PC-3 (cell line): ENCODE measurements at regions not wholly inside any gene's neighbourhood (a gene's known extent, or its start where the extent isn't known, plus 50 kb on each side); places are given as distances from the start of the nearest gene placed in this dataset.

Experiments
- ATAC-seq: fragments of 200-7000 bp; cut with Tn5 transposase; 2 replicates; pipeline ENCODE4 v1.9.1; 2020; ENCODE audit warnings: mild to moderate bottlenecking, moderate library complexity
- BruUV-seq: library from RNA; stranded (reverse); fragments of 400-500 nt; replicated peaks from 2 replicates; lab custom pipeline; 2021; lab: Mats Ljungman, UMichigan
- CTCF ChIA-PET: fragments of 300-600 bp; sonication (Branson Sonifier 250); formaldehyde crosslinking; loops from one replicate; lab custom pipeline; 2022; ENCODE audit warnings: antibody characterized with exemption; lab: Charles Lee
- POLR2A ChIA-PET: fragments of 300-600 bp; sonication (Branson Sonifier 250); formaldehyde crosslinking; loops from one replicate; lab custom pipeline; 2022; ENCODE audit warnings: antibody characterized with exemption; ENCODE audit not compliant: unreplicated experiment; lab: Charles Lee
- DNase-seq: peaks from one replicate; pipeline ENCODE4 v3.0.0-alpha.2; 2015
- H2AFZ ChIP-seq: fragments of 300-600 bp; sonication (generic); 2 replicates; pipeline ENCODE4 v1.6.0; 2016; ENCODE audit warnings: antibody characterized with exemption, low read length
- H3F3A ChIP-seq: fragments of 300-600 bp; sonication (generic); one replicate; pipeline ENCODE4 v1.6.0; 2017; ENCODE audit warnings: antibody characterized with exemption, low read length, control low read depth, mild to moderate bottlenecking; ENCODE audit not compliant: unreplicated experiment
- H3K27ac ChIP-seq: fragments of 300-600 bp; sonication (generic); 2 replicates; pipeline ENCODE4 v1.5.1; 2016; ENCODE audit warnings: mild to moderate bottlenecking, low read length
- H3K27me3 ChIP-seq: fragments of 300-600 bp; sonication (generic); 2 replicates; pipeline ENCODE4 v1.6.1; 2016; ENCODE audit warnings: low read length, mixed read lengths
- H3K36me3 ChIP-seq: fragments of 300-600 bp; sonication (generic); 2 replicates; pipeline ENCODE4 v1.6.1; 2016; ENCODE audit warnings: low read depth, mixed run types, low read length, mixed read lengths
- H3K4me1 ChIP-seq: fragments of 300-600 bp; sonication (generic); 2 replicates; pipeline ENCODE4 v1.5.1; 2016; ENCODE audit warnings: low read length; ENCODE audit not compliant: insufficient read depth
- H3K4me2 ChIP-seq: fragments of 300-600 bp; sonication (generic); 2 replicates; pipeline ENCODE4 v1.6.0; 2016; ENCODE audit warnings: low read length
- H3K4me3 ChIP-seq: fragments of 300-600 bp; sonication (generic); 2 replicates; pipeline ENCODE4 v1.5.1; 2016; ENCODE audit warnings: mild to moderate bottlenecking, low read length, mixed read lengths
- H3K79me2 ChIP-seq: fragments of 300-600 bp; sonication (generic); 2 replicates; pipeline ENCODE4 v1.6.1; 2017; ENCODE audit warnings: low read length, mixed read lengths
- H3K9ac ChIP-seq: fragments of 300-600 bp; sonication (generic); 2 replicates; pipeline ENCODE4 v1.6.0; 2016; ENCODE audit warnings: mild to moderate bottlenecking, low read length
- H3K9me2 ChIP-seq: fragments of 300-600 bp; sonication (generic); replicated peaks from 2 replicates; pipeline ENCODE4 v1.6.1; 2016; ENCODE audit warnings: mixed run types, low read length, mixed read lengths
- H3K9me3 ChIP-seq: fragments of 300-600 bp; sonication (generic); 2 replicates; pipeline ENCODE4 v1.6.1; 2016; ENCODE audit warnings: low read length, mixed read lengths
- H4K20me1 ChIP-seq: fragments of 300-600 bp; sonication (generic); 2 replicates; pipeline ENCODE4 v1.6.1; 2016; ENCODE audit warnings: low read length, mixed read lengths
- CTCF ChIP-seq: fragments of 300-600 bp; sonication (generic); conservative IDR thresholded peaks from 2 replicates; pipeline ENCODE4 v1.5.1; 2017; ENCODE audit warnings: antibody characterized with exemption, low read depth, mild to moderate bottlenecking, low read length
- EZH2 ChIP-seq: fragments of 300-600 bp; sonication (generic); IDR thresholded peaks from one replicate; pipeline ENCODE4 v1.6.1; 2017; ENCODE audit warnings: antibody characterized with exemption, mild to moderate bottlenecking, low read length; ENCODE audit not compliant: unreplicated experiment
- EZH2phosphoT487 ChIP-seq: fragments of 300-600 bp; sonication (generic); IDR thresholded peaks from 2 replicates; pipeline ENCODE4 v1.6.1; 2018; ENCODE audit warnings: mild to moderate bottlenecking, antibody characterized with exemption, low read length, borderline replicate concordance
- intact Hi-C: fragments of 100-400 bp; cut with micrococcal nuclease; formaldehyde crosslinking; loops from 2 replicates; pipeline ENCODE4 v1.9.0; 2023

DNA sequence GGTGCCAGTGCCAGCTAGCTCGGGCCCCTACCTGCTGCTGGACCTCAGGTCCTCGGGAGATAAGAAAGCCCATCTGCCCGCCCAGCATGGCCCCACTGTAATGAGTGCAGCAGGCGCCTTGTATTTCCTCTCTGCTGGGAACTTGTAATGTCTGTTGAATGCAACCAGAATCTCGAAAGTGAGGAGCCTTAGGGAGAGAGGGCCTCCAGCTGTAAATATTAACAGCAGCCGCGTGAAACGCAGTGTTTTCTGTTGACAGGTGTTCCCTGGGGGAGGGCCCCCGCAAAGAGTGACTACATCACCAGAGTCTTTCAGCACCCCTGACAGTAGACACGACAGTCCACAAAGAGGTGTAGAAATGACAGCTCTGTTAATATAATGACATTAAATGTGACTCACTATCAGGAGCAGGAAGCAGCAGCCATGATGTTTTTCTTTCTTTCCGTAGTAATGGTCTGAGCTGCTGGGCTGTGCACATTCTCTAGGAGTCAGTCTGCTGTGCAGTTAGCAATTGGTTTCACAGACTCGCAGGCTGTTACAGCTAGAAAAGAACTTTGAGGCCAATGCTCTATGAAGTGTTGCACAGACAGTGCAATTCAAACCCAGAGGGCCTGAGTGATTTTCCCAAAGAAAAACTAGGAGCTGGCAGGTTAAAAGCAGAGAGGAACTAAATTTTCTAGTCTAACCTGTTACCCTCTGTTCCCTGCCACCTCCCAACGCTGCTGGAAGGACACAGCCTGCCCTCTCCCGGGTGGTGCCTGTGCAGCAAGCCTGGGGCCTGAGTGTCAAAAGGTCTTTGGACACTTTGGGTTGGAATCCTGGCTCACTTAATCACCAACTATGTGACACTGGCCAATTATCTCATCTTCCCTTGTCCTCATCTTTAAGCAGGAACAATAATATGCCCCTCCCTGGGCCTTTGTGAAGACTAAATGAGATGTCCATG lies 58.6 kb upstream of the WASF3 start:
- ATAC-seq (peak; percentile 53), DNase-seq (peak; percentile 28)
- intact Hi-C loops: loop anchor here (5.0 kb wide), 2 partner anchors 122 to 198 kb away; no protein-coding TSS in a partner anchor
- Histone ChIP-seq H3K9me2 (no peaks in the 10 kb centered on the region), H3K4me3 (no peak overlapping the region), H3K9ac (no peak overlapping the region), H3K27ac (no peak overlapping the region), H3K4me2 (0 out of 2 replicates have a peak overlapping the region, but pooled peaks have one; percentile 37), H3K79me2 (no peaks in the 10 kb centered on the region), H3K36me3 (no peaks in the 10 kb centered on the region), H3K9me3 (no peaks in the 10 kb centered on the region), H4K20me1 (no peaks in the 10 kb centered on the region), H3K27me3 (no peaks in the 10 kb centered on the region; the same call in 1 of the 2 replicates), H3K4me1 (no peaks in the 10 kb centered on the region), H2AFZ (peak overlapping the region; percentile 57; the same call in 1 of the 2 replicates), H3F3A (no peaks in the 10 kb centered on the region)
- peak; percentile 29; the same call in 1 of the 2 replicates for TF ChIP-seq CTCF
- TF ChIP-seq EZH2: no peak
- no peak for TF ChIP-seq EZH2phosphoT487
- CTCF ChIA-PET: interaction anchor here (1.2 to 1.4 kb wide), 2 partner anchors 199 to 312 kb away, joined by 3 to 6 read pairs; no protein-coding TSS in a partner anchor
- BruUV-seq: no TSS peak
- POLR2A ChIA-PET: no interaction called here

GRCh38 chr13:26500618-26501320 lies 56.7 kb upstream of the WASF3 start:
- Histone ChIP-seq H4K20me1 (no peaks in the 10 kb centered on the region), H3K4me2 (no peak overlapping the region), H3F3A (no peaks in the 10 kb centered on the region), H3K36me3 (no peaks in the 10 kb centered on the region), H3K9ac (no peak overlapping the region), H3K9me3 (no peaks in the 10 kb centered on the region), H2AFZ (no peak overlapping the region), H3K79me2 (no peaks in the 10 kb centered on the region), H3K27ac (no peak overlapping the region), H3K4me1 (no peaks in the 10 kb centered on the region), H3K9me2 (no peaks in the 10 kb centered on the region), H3K27me3 (no peaks in the 10 kb centered on the region; the same call in 1 of the 2 replicates), H3K4me3 (no peak overlapping the region)
- ATAC-seq (no peak), DNase-seq (no peak)
- CTCF ChIA-PET: no interaction called here
- TF ChIP-seq EZH2 (no peak), EZH2phosphoT487 (no peak), CTCF (no peak)
- no TSS peak for BruUV-seq
- POLR2A ChIA-PET: no interaction called here
- intact Hi-C loops: no loop called here
